ENCODE measurements at regions not wholly inside any gene's neighbourhood (a gene's known extent, or its start where the extent isn't known, plus 50 kb on each side); places are given as distances from the start of the nearest gene placed in this dataset.
"Not testable (repeated sequence)": the region's sequence is repeated elsewhere in the genome, so short reads cannot be mapped to it uniquely, and the experiment has no call there.

DNA sequence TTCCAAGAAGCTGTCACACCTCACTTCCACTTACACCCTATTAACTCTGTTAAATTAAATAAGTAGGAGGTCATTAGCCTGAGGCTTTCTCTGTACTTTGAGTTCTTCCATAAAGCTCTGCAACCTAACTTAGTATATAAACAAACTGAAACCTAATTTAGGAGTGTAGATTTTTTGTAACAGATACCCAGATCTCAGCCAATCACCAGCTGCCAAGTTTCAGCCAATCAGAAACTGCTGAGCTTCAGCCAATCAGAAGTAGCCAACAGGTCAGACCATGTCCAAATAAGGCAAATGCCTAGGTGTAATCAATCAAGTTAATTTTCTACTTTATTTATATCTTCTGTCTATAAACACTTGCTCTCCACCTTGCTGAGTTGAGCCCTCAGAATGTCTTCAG is 142.7 kb upstream of the SULF2 start:
- peak; percentile 11 for DNase-seq (ENCODE audit: low spot score)

DNA sequence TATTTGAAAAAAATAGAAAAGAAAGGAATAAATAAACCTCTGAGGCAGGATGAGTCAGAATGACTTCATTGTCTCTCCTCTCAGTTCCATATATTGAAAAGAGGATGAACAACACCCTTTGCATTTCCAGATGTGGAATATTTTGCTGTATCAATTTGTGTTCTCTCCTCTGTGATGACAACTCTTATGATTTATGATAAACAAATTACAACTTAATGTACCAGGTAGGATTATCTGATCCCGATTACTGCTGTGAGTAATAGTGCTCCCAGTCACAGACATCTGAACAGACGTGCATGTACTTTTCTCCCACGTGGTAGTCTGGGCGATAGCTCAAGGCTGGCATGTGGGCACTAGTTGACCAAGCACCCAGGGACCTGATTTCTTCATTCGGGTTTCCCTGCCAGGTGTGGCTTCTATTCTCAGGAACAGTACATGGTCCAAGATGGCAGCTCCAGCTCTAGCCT is 142.1 kb upstream of the SULF2 start:
- peak; percentile 60 for DNase-seq (ENCODE audit: low spot score)

DNA sequence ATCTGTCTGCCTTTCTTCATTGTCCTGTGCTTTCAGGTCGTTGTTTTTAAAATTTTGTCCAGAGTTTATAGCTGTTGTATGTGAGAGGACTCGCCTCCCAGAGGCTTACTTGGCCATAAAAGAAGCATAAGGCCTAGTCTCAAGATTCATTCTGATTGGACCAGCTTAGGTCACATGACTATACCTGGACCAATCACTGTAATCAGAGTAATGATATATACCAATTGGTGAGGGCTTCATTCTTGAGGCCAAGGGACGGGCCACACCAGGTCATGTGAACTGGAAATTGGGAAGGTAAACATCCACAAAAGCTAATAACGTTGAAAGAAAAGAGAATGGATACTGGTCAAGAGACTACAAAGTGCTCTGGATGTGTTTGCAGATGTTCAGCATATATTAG is 141.4 kb upstream of the SULF2 start:
- no peak for DNase-seq (ENCODE audit: low spot score)

DNA sequence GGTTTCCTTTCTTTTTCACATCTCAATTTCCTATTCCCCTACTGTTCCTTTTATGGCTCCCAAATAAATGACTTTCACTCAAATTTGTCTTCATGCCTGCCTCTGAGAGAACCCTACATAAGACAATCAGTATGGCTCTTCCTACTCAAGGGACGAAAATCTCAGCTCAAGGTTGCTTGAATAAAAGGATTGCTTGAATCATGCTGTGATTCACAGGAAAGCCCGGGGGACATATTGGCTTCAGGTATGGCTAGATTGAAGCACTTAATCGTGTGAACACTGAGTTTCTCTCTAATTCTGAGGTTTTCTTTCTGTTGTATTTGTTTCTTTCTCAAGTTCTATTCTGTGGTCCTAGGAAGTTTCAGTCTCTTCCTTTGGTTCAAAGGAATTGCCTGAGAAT is 140.3 kb upstream of the SULF2 start:
- DNase-seq (ENCODE audit: low spot score): peak; percentile 34

DNA sequence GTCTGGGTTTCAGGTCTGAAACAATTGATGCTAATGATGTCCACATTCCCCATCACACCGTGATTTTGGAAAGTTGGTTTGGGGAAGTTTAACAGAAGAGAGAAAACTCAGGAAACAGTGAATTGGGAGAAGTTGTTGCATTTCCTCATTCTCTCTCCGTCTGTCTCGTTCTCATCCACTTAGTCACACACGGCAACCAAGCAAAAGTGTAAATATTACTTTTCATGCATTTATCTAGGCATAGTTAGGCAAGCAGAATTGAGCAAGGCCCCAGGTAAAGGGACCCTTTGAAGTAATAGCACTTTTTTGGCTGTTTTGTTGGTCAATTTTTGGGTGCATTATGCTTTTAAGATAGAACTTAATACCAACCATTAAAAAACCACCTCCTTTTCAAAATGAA is 137.0 kb upstream of the SULF2 start:
- DNase-seq (ENCODE audit: low spot score): peak; percentile 70

DNA sequence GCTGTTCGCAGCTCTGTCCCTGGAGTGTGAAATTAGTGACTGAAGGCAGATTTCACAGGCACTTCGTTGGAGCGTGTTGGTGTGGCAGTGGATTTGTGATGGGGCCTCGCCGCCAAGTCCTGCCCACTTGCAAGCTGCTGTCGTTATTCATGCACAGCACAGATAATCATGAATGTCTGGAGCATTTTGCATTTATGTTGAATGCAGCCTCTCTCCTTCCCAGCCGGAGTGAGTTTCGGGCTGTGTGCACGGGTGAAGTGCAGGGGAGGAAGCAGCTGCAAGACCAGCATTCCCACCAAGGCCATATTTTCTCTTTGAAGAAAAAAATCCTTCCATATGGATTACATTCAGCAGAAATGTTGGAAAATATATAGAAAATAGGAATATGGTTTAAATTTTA is 136.5 kb upstream of the SULF2 start:
- not testable (repeated sequence) for DNase-seq (ENCODE audit: low spot score)

DNA sequence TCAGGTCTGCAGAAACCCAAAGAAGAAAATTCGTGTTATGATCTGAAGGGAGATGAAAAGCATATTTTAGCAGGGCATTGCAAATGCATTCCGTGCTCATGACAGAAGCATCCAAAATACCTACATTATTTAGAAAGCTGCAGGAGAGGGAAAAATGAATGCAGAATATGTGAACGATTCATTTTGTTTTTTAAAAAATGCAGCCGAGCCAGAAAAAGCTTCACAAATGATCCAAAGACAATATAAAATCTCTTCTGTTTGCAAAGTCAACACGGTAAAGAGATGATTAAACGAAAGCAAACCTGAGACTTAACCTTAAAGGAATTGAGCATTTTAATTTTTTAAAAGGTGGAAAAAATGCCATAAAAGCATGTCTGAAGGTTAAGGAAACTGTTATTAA is 136.1 kb upstream of the SULF2 start:
- no peak for DNase-seq (ENCODE audit: low spot score)

DNA sequence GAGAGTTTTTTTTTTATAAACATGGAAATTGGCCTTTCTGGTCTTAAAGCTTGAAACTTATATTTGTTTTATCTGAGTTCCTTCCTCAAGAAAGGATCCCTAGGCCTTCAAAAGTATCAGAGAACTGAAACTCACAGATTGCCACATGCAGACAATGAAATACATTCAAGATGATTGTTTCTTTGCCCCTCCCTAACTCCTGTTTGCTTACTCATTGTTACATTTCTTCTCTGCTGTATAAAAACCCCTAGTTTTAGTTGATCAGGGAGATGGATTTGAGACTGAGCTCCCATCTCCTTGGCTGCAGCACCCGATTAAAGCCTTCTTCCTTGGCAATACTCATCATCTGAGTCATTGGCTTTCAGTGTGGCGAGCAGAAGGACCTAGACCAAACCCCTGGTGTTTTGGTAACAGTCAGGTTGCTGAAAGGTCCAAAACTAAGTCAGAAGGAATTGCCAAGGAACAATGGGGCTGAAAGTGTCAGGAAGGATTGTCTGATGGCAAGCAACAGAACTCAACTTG is 132.3 kb upstream of the SULF2 start:
- no peak for DNase-seq (ENCODE audit: low spot score)

DNA sequence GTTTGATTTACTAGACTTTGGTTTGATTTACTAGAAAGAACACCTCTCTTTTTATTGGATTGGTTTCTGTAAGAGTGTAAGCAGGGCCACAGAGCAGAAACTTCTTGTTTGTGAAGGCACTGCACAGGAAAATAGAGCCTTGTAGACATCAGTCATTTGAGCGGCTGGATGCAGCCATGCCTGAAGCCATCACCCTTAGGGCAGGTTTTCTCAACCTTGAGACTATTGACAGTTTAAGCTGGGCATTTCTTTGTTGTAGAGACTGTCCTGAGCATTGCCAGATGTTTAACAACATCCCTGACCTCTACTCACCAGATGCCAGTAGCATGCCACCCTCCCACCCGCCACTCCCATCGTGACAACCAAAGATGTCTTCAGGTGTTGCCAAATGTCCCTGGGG is 130.2 kb upstream of the SULF2 start:
- DNase-seq (ENCODE audit: low spot score): no peak

DNA sequence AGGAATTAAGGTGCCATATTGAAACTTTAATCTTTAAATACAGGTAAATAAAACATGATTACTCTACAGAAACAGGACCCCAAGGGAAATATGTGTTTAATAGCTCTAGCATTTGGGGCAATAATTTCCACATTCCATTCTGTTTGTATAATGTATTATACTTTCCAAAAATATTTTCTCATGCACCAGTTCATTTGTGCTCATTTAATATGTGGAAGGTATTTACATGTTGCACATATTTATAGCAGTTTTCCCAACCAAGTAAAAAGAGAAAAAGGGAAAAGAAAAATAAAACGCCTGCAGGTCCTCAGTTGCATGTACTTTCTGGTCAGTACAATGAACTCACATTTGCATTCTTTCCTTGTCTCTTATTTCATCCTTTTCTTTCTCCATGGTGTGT is 129.5 kb upstream of the SULF2 start:
- DNase-seq (ENCODE audit: low spot score): no peak

DNA sequence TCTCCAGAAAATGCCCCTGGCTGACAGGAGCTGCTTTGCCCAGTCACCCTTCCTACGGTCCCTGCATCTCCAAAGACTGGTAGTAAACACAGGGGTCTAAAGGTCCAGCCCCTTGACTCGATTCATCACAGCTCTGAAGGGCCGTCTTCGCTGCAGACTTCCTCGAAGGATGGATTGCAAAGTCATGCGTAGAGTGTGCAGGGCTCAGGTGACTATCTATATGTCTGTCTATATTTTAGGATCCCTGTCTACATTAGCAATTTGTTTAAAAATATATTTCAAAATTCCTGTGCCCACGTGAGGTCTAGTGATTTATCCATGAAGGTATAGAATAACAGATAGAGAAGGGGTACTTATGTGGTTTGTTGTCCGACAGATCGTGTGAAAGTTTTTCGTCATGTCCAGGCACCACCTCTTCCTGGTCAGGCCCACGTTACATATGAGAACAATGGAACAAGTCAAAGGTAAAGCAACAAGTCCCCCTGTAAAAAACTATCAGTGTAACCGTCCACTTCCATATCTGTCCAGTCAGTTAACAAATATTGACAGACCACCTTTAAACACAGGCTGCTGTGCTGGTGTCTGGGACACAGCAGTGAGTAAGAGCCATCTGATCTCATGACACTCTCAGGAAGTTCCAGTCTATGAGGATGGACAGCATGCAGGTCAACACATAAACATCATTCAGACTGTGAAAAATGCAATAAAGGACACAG is 127.7 kb upstream of the SULF2 start:
- DNase-seq (ENCODE audit: low spot score): not testable (repeated sequence)

DNA sequence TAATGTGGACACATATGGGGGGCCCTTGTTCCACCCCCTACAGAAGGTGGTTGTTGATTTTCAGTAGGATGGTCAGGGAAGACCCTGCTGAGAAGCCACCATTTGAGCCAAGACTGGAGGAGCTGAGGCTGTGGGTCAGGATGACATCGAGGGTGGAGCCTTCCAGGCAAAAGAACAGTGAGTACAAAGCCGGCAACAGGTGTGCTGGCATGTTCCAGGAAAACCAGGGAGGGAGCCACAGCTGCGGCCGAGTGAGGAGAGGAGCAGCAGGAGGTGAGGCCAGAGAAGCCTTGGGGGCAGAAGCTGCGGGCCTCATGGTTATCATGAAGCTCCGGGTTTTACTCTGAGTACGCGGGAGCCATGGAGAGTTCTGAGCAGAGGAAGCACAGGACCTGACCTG is 126.9 kb upstream of the SULF2 start:
- DNase-seq (ENCODE audit: low spot score): not testable (repeated sequence)

DNA sequence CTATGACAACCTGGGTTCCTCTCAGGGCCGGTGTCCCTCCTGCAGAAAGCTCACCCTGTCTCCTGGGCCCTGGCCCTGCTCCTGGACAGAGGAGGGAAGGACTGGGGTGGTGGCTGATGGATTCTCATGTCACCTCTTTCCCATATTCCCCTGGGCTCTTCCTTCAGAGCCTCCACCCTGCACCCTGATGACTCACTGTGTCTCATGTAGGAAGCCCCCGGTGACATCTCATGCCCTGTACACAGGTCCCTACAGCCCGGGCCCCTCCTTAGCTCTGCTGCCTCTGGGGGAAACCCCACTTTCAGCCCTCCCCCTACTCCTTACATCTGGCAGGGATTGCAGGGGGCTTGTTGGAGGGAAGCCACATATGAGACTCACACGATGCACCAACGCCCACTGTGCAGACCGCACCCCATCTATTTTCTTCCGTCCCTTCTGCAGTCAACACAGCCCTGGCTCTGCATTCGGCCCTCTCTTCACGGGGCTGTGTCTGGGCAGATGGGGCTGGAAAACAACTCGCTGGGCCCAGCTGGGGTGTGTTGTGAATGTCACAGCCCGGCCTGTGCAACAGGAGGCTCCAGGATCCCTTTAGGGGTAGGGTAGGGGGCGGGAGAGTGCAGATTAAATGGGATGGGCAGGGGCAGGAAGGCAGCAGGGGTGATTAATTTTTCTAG is 124.6 kb upstream of the SULF2 start:
- not testable (repeated sequence) for DNase-seq (ENCODE audit: low spot score)

DNA sequence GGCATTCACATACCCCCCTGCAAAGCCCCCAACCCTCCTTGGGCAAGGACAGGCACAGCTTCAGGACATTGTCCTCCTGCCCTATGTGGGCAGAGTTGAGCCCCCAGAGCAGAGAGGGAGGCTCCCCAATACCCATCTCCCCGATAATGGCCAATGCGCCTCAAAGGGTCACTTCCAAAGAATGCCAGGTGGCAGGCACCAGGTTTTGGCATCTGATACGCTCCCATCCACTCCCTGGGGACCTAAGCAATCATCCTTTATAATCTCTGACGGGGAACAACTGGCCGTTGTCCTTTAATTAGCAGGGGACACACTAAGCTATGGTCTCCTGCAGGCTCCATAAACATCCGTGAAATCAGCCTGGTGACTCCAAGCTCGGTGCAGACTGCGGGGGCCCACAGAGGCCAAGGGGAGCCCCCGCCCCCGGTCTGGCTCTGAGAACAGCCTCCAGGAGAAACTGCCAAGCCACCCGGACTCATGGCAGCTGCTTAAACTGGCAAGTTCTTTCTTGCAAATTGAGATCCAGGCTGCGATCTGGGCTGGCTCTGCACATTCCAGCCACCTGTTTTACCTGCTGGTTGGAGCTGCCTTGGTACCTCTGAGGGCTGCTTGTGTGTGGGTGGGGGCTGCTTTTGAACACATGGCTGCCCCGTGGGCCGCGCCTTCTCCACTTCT is 123.2 kb upstream of the SULF2 start:
- not testable (repeated sequence) for DNase-seq (ENCODE audit: low spot score)

DNA sequence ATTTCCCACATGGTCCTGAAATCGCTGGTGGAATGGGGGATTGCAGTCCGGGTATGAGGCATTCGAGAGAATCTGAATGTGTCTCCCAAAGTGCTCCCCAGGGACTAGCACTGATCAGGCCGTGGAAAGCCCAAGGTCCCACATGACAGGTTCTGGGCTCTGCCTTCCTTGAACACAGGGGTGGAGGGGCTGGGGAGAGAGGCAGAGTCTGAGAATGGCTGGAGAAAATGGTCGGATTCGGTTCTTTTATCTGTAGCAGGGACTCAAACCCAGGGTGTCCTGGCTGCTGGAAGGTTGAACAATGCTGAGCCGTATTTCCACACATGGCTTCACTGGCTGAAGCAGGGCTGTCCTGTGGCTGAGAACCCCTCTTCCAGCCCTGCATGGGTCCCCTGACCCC is 122.7 kb upstream of the SULF2 start:
- not testable (repeated sequence) for DNase-seq (ENCODE audit: low spot score)

DNA sequence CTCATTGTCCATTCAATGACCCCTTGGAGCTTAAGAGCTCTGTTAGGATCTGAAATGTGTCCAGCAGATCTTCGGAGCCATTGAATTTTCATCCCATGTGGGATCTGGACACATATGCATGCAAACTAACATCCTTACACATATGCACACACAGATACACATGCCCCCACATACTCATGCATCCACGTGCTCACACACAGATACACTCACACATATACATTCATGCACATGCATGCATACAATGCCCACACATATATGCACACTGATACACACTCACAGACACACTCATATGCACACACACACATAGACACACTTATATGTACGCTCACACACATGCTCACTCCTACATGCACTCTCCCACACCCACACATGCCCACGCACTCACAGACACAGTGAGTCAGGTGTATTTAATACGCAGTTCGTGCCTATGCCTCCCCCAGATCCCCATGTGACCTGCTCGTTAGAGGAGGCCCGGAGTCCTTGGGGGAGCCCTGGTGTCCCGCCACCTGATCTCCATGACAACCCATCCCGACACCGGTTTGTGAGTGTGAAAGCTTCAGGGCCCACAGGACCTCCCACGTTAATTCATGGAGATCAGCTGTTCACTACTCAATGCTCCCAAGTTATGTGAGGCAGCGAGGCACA is 121.9 kb upstream of the SULF2 start:
- DNase-seq (ENCODE audit: low spot score): peak; percentile 37

DNA sequence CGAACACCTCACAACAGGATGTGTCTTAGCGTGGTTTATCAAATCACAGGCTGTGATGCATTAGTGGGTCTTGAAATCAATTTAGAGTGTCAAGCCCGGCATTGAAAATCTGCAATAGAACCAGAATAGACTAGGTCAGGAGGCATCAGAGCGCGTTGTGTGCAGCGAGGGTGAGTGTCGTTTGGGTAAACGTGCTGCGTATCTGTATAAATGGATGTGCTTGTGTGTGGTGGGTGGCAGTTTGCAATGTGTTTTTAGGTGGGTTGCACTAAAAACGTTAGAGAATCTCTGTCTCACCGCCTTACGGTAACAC is 121.0 kb upstream of the SULF2 start:
- DNase-seq (ENCODE audit: low spot score): no peak

DNA sequence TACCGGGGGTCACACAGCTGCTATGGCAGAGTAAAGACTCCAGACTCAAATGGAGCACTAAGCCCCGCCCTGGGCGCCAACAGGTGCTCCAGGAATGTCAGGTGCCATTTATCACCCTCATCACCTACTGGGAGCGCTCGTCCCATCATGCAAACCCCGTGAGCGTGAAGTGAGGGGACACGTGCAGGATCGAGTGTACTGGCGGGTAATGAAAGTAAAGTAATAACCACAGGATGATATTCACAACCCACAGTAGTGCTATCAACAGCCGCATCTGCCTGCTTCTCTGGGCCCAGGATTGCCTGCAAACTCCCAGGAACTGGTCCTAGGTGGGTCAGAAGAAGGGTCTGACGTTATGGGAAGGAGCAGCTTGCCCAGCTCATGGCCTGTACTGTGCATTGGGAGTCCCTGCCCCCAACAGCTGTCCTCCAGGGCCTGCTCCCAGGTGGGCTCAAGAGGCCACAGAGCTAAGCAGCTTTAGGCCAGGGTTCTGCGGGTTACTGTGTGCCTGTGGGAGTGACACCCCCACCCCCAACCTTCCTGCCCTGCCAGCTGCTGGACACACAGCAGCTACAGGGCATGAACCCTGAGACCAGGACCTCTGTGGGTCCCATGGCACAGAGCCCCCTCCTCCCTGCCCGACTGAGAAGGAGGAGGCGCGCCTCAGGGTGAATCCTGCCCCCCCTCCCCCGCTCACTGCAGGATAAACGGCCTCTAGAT is 120.5 kb upstream of the SULF2 start:
- DNase-seq (ENCODE audit: low spot score): no peak

DNA sequence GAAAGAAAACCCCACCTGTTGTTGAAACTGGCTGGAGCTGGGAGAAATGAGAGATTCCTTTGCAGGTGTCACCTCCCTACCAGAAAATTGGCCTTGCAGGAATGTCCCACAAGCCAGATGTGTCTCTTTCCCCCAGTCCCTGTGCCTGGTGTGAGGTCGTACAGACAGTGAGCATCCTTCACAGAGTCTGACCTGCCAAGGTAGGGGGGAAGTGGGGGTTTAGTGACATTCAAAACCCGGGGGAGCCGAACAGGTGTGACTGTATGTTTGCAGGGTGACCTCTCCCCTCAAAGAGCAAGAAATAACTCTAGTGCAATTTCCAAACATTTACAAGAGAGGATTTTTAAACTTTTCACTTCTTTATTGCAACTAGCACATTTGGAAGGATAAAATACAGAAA is 117.7 kb upstream of the SULF2 start:
- DNase-seq (ENCODE audit: low spot score): not testable (repeated sequence)

DNA sequence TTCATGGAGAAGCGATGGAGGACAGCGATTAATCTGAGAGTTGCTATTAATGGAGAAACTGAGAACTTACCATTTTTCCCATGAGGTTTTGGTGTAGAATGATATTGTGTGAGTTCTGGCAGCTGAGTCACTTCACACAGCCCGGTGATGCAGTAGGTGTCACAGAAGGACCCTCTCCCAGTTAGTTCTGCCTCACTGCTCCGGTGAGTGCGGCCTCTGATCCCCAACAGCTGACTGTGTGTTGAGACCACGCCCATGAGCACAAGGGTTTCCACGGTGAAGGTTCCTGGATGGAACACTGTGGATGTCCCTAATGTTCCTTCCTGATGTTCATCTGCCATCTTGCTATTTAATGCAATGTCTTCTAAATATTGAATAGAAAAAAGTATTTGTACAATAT is 114.0 kb upstream of the SULF2 start:
- not testable (repeated sequence) for DNase-seq (ENCODE audit: low spot score)

DNA sequence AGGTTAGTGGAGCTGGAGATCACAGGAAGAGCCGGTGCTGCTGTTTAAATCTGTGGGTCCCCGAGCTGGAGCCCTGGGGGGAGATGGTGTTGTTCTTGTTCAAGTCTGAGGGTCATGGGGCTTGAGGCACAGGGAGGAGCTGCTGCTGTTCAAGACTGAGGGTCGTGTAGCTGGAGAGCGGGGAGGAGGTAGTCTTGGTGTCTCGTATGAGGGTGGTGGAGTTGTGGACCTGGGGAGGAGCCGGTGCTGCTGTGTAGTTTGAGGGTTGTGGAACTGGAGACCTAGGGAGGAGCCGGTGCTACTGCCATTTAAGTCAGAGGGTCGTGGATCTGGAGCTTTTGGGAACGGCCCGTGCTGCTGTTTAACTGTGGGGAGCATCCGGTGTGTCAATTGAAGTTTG is 112.2 kb upstream of the SULF2 start:
- DNase-seq (ENCODE audit: low spot score): no peak

DNA sequence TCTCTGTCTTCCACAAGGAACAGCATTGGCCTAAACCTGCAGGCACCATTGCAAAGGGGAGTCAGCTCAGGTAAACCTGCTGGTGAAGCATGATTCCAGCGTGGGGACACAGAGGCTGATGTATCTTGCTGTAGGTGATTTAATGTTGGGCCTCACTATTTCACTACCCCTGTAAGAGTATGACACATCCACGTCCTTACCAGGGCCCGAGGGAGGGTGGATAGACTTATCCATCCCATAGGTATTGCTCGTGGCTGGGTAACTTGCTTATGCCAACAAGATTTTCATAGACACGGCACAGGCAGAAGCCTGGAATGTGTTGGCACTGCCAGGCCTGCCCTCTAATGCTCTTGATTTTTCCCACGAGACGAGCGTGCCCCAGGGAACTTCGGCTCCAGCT is 107.4 kb upstream of the SULF2 start:
- not testable (repeated sequence) for DNase-seq (ENCODE audit: low spot score)
